ENCODE measurements at regions not wholly inside any gene's neighbourhood (a gene's known extent, or its start where the extent isn't known, plus 50 kb on each side); places are given as distances from the start of the nearest gene placed in this dataset.

DNA sequence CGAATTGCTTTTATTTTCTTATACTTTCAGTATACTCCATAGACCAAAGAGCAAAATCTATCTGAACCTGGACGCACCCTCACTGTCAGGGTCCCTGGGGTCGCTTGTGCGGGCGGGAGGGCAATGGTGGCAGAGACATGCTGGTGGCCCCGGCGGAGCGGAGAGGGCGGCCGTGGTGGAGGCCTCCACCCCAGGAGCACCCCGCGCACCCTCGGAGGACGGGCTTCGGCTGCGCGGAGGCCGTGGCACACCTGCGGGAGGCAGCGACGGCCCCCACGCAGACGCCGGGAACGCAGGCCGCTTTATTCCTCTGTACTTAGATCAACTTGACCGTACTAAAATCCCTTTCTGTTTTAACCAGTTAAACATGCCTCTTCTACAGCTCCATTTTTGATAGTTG is 1077.4 kb downstream of the BRD1 start:
- no peaks in the 10 kb centered on the region for H3K9me3 Mint-ChIP-seq
- H3K4me1 Mint-ChIP-seq = no peaks in the 10 kb centered on the region
- ATAC-seq = no peak
- no peak overlapping the region for H3K27ac Mint-ChIP-seq
- no peak overlapping the region for H3K4me3 Mint-ChIP-seq
- no peak for DNase-seq
- no peaks in the 10 kb centered on the region for H3K36me3 Mint-ChIP-seq
- POLR2A ChIA-PET = no interaction called here
- peaks cover 0 to 8% (median 3%) of the 10 kb centered on the region in 5 donors for H3K27me3 Mint-ChIP-seq

DNA sequence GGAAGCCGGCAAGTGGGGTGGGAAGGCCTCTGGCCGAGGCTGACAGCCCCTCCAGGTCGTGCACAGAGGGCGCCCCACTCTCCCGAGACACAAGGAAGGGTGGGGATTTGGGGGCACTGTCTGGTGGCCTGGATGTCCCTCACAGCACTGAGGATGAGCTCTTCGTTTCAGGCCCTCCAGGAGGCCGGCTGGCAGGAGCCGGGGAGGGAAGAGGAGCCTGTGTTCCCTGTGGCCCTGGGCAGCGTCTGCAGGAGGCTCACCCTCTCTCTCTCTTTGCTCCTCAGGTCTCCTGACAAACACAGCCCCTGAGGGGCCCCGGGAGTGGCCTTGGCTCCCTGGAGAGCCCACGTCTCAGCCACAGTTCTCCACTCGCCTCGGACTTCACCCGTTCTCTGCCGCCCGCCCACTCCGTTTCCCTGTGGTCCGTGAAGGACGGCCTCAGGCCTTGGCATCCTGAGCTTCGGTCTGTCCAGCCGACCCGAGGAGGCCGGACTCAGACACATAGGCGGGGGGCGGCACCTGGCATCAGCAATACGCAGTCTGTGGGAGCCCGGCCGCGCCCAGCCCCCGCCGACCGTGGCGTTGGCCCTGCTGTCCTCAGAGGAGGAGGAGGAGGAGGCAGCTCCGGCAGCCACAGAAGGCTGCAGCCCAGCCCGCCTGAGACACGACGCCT is 1078.0 kb downstream of the BRD1 start:
- POLR2A ChIA-PET = no interaction called here
- H3K27me3 Mint-ChIP-seq = peaks cover 0 to 4% (median 3%) of the 10 kb centered on the region in 5 donors
- no peak overlapping the region for H3K4me3 Mint-ChIP-seq
- H3K36me3 Mint-ChIP-seq = no peaks in the 10 kb centered on the region
- no peak for ATAC-seq
- peak in 1 of 10 donors; percentile 13 for DNase-seq
- no peak overlapping the region for H3K27ac Mint-ChIP-seq
- no peaks in the 10 kb centered on the region for H3K4me1 Mint-ChIP-seq
- H3K9me3 Mint-ChIP-seq = no peaks in the 10 kb centered on the region

DNA sequence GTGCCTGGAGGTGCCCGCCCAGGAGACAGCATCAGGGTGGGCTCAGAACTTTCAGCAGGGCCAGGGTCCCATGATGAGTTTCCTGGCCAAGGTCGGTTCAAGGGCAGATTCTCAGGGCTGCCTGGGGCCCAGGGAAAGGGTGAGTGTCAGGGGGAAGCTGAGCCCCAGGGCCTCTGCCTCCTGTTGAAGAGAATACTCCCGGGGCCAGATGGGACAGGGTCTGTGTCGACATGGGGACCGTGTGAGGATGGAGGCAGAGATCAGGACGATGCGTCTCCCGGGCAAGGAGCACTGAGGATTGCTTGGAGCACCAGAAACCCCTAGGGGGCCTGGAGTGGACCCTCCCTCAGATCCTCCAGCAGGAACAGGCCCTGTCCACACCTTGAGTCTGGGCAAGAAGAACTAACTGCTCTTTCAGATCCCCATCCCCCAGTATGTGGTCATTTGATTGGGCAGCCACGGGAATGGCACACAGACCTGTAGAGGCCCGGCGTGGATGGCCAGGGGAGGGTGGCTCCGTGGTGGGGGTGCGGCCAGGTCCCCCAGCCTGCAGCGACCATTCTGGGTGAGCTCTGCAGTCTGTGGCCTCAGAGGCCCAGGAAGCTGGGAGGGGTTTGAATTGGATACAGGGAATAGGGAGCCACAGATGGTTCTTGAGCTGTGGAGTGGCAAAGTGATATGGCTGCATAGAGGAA is 1078.7 kb downstream of the BRD1 start:
- peak in 2 of 10 donors; percentile 12 to 28 for DNase-seq
- no peak for ATAC-seq
- H3K4me1 Mint-ChIP-seq = no peaks in the 10 kb centered on the region
- POLR2A ChIA-PET = no interaction called here
- peaks cover 0 to 3% (median 0%) of the 10 kb centered on the region in 5 donors for H3K27me3 Mint-ChIP-seq
- no peak overlapping the region for H3K27ac Mint-ChIP-seq
- no peaks in the 10 kb centered on the region for H3K9me3 Mint-ChIP-seq
- H3K36me3 Mint-ChIP-seq = no peaks in the 10 kb centered on the region
- H3K4me3 Mint-ChIP-seq = no peak overlapping the region

DNA sequence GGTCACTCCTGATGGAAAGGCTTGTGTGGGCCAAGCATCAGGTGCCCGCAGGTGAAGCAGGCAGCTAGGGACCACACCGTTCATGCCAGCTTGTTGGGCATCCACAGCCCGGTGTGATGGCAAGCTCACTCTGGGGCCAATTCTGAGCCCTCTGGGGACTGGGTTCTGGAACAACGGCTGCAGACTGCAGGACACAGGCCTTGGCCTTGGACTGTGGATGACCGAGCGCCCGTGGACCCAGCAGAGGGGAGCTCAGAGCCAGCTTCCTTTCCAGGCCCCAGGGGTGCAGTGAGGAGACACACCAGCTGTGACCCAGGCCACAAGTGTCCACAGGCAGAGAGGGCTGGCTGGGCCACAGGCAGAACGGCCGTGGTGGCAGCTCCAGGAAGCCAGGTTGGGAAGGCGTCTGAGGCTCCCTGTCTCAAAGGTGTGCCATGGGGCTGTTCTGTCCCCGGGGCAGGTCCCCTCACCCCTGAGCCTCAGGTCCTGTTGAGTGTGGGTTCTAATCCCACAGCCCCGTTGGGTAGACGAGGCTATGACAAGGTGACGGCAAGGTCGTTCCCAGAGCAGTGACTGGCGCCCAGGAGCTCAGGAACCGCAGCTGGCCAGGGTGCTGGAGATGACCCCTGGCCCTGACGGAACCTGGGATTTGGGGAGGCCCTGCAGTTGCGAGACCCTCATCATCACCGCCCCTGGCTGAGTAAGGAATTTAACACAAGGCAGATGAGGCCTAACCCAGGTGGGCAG is 1079.4 kb downstream of the BRD1 start:
- H3K36me3 Mint-ChIP-seq = no peaks in the 10 kb centered on the region
- no peak overlapping the region for H3K4me3 Mint-ChIP-seq
- POLR2A ChIA-PET = no interaction called here
- DNase-seq (peak in 2 of 10 donors; percentile 16 to 52), ATAC-seq (no peak)
- H3K9me3 Mint-ChIP-seq = no peaks in the 10 kb centered on the region
- H3K27ac Mint-ChIP-seq = no peak overlapping the region
- H3K4me1 Mint-ChIP-seq = no peaks in the 10 kb centered on the region
- H3K27me3 Mint-ChIP-seq = no peaks in the 10 kb centered on the region

DNA sequence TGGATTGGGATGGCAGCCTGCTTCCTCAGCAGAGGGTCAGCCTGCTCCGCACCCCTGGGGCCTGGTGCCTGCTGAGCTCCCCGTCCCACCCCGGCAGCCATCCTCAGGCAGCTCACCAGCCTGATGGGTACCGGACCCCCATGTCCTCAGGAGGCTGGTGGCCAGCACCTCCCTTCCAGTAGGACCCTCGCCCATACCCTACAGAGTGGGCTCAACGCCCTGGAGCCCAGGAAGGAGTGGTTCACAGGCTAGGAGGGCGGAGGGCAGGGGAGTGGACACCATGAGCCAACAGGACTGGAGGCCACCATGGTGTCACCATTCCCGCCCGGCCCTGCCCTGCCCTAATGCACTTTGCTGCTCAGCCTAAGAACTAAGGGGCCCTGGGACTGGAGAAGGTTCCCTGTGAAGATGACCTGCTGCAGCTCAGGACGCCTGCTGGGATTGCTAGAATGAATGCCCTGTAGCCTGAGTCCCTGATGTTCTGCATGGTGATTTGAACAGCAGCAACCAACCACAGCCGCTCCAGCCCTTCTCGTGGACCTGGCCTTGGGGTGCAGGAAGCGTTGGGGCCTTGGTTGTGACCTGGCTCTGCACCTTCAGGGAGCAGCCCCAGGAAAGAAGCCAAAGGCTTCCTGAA is 1080.8 kb downstream of the BRD1 start:
- ATAC-seq (no peak), DNase-seq (peak in 1 of 10 donors; percentile 13)
- POLR2A ChIA-PET = no interaction called here
- Mint-ChIP-seq H3K4me1 (no peaks in the 10 kb centered on the region), H3K27me3 (no peaks in the 10 kb centered on the region), H3K4me3 (no peak overlapping the region), H3K36me3 (no peaks in the 10 kb centered on the region), H3K27ac (no peak overlapping the region), H3K9me3 (no peaks in the 10 kb centered on the region)

DNA sequence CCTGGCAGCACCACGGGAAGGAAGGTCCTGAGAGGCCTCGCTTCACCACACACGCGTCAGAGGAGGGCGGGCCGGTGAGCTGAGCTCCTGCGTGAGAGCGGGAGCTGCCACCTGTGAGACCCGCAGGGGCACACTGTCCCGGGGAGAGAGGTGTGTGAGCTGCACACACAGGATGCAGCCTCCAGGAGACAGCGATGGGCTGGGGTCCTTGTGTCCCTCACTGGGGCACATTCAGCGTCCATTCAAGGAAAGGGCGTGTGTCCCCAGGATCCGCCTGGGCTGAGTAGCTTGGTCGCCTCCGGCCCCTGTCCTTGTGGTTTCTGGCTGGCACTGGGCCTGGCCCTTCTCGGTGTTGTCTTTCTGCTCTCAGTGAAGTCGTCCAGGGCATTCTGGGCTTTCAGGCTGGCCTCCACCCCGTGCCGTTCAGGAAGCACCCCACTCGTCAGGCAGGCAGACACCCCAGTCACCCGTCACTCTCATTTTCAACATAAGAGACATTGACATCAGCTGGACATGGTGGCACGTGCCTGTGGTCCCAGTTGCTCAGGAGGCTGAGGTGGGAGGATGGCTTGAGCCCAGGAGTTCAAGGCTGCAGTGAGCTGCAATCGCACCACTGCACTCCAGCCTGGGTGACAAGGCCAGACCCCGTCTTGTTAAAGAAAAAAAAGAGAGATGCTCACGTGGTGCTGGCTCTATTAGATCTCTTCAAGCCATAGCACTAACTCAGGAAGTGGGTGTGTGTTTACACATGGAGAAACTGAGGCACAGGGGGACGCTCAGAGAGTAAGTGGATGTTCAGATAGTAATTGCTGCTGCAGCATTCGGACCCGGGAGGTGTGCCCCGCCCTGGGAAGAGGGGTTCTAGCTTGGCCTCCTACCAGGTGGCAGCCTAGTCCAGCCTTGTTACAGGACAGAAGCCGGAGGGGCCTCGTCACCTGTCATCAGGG is 1081.6 kb downstream of the BRD1 start:
- ATAC-seq = no peak
- Mint-ChIP-seq H3K27ac (no peak overlapping the region), H3K4me1 (no peaks in the 10 kb centered on the region), H3K27me3 (no peaks in the 10 kb centered on the region), H3K36me3 (no peaks in the 10 kb centered on the region), H3K9me3 (no peaks in the 10 kb centered on the region), H3K4me3 (no peak overlapping the region)
- DNase-seq = peak in 1 of 10 donors; percentile 15
- POLR2A ChIA-PET = no interaction called here

DNA sequence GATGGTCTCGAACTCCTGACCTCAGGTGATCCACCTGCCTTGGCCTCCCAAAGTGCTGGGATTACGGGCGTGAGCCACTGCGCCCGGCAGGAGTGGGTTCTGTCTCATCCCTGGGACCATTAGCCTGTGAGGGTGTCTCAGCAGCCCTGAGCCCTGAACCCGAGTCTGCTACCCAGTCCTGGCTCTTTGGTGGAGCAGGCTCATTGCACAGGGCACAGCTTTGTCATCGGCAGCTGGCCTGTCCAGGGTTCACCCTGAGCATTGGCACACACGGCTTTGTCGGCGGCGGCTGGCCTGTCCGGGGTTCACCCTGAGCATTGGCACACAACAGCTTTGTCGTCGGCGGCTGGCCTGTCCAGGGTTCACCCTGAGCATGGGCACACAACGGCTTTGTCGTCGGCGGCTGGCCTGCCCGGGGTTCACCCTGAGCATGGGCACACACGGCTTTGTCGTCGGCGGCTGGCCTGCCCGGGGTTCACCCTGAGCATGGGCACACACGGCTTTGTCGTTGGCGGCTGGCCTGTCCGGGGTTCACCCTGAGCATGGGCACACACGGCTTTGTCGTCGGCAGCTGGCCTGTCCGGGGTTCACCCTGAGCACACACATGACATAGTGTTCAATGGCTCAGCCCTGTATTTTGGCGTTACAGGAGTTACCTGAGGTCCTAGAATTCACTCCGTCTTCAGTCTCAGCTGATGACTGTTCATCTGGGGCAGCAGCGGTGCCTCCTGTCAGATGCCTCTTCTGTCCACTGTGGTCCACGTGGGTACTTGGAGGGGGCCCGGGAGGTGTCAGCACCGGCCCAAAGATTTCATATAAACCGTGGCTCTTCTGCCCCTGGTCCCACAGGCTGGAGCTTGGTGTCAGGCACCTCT is 1082.5 kb downstream of the BRD1 start:
- H3K4me1 Mint-ChIP-seq = no peaks in the 10 kb centered on the region
- no peaks in the 10 kb centered on the region for H3K9me3 Mint-ChIP-seq

DNA sequence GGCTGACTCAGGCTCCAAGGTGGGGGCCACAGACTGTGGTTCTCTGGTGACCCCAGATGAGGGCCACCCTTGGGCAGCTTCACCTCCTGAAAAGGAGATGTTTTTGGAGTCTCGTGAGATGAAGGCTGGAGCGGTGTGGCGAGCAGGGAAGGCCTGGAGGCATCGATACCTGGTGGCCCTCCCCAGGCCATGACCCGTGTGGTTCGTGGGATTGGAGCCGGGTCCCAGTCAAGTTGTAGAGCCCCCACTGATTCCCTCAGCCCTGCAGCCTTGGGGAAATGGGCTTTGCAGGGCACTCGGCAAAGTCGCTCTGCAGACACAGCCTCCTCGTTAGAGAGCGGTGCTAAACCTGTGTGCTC is 1083.4 kb downstream of the BRD1 start:
- Mint-ChIP-seq H3K9me3 (no peaks in the 10 kb centered on the region), H3K27ac (no peak overlapping the region), H3K36me3 (no peaks in the 10 kb centered on the region), H3K4me3 (no peak overlapping the region), H3K27me3 (no peaks in the 10 kb centered on the region), H3K4me1 (no peaks in the 10 kb centered on the region)
- no peak for ATAC-seq
- POLR2A ChIA-PET = no interaction called here
- no peak for DNase-seq

More for the DNA sequence above, 1082.5 kb downstream of the BRD1 start:
- Mint-ChIP-seq H3K36me3 (no peaks in the 10 kb centered on the region), H3K27me3 (no peaks in the 10 kb centered on the region), H3K27ac (no peak overlapping the region), H3K4me3 (no peak overlapping the region)
- ATAC-seq (no peak), DNase-seq (no peak)
- POLR2A ChIA-PET = no interaction called here

DNA sequence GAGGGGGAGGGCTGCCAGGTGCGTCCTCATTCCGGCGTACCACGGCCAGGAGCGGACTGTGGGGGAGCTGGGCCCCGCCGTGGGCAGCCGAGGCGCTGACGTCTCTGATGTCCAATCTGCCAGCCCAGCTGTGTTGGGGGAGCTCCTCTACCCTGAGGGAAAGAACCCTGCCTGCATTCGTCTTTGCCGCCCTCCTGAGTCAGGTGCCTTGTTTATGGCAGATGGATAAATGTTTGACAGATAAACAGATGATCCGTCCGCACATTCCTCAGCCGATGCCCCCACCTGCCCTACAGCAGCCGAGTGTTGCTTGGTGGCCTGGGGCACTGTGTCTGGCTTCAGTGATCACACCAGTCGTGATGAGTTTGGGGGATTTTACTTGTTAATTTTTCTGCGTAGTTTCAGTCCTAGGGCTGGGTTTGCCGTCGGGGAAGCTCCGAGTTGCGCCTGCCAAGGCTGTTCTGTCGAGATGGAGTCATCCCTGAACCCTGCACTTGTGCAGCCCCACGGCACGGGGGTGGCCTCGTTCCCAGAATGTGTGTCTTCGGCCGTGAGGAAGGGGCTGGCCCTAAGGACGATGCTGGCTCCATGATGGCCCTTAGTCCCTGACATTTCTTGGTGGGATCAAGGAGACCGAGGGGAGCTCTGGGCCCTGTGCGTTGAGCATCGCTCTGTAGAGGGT is 1083.9 kb downstream of the BRD1 start:
- H3K27me3 Mint-ChIP-seq = no peaks in the 10 kb centered on the region
- no peak overlapping the region for H3K27ac Mint-ChIP-seq
- no peaks in the 10 kb centered on the region for H3K9me3 Mint-ChIP-seq
- H3K36me3 Mint-ChIP-seq = no peaks in the 10 kb centered on the region
- ATAC-seq (no peak), DNase-seq (peak in 1 of 10 donors; percentile 13)
- H3K4me1 Mint-ChIP-seq = no peaks in the 10 kb centered on the region
- H3K4me3 Mint-ChIP-seq = peak overlapping the region in 1 of 10 donors; percentile 34
- POLR2A ChIA-PET = no interaction called here

DNA sequence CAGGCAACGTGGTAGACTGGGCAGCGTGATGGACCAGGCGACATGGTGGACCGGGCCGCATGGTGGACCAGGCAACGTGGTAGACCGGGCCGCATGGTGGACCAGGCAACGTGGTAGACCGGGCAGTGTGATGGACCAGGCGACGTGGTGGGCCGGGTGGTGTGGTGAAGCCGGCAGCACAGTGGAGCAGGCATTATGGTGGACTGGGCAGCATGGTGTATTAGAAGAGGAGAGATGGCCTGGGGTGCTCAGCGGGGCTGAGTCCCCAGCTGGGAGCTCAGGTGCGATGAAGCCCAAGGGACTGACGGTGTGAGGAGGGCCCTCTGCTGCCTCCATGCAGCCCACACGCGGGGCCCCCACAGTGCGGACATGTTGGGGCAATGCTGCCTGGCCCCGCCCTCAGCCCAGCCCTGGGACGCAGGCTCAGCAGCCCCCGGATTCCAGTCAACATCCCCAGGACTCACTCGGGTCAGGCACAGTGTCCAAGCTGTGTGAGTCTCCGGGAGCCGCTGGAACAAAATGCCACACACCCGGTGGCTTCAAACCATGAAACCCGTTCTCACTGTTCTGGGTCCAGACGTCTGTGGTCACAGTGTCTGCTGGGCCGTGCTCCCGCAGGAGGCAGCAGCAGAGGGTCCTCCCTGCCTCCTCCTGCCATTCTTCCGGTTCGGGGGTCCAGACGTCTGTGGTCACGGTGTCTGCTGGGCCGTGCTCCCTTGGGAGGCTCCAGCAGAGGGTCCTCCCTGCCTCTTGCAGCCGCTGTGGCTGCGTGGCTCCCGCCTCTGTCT is 1084.9 kb downstream of the BRD1 start:
- DNase-seq = peak in 1 of 10 donors; percentile 16
- no peaks in the 10 kb centered on the region for H3K4me1 Mint-ChIP-seq
- POLR2A ChIA-PET = no interaction called here

DNA sequence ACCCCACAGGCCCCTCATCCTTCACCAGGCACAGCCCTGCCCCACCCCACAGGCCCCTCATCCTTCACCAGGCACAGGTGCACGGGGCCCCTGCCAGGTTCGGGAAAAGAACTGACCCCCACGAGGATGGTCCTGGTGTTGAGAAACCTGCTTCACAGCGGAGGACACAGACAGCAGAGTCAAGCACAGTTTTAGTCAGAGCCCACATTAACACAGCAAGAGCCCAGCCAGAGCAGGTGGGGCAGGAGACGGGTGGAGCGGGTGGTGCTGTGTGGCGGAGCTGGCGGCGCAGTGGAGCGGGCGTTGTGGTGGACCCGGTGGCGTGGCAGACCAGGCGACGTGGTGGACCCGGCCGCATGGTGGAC is 1085.5 kb downstream of the BRD1 start:
- H3K36me3 Mint-ChIP-seq = no peaks in the 10 kb centered on the region

More for the DNA sequence above, 1084.9 kb downstream of the BRD1 start:
- no peaks in the 10 kb centered on the region for H3K36me3 Mint-ChIP-seq
- H3K9me3 Mint-ChIP-seq = no peaks in the 10 kb centered on the region
- H3K27ac Mint-ChIP-seq = no peak overlapping the region
- no peaks in the 10 kb centered on the region for H3K27me3 Mint-ChIP-seq
- no peak overlapping the region for H3K4me3 Mint-ChIP-seq
- no peak for ATAC-seq

More for the DNA sequence above, 1085.5 kb downstream of the BRD1 start:
- ATAC-seq = no peak
- Mint-ChIP-seq H3K9me3 (no peaks in the 10 kb centered on the region), H3K4me1 (no peaks in the 10 kb centered on the region), H3K4me3 (no peak overlapping the region), H3K27ac (no peak overlapping the region), H3K27me3 (no peaks in the 10 kb centered on the region)
- no peak for DNase-seq
- POLR2A ChIA-PET = no interaction called here

Data from naive thymus-derived CD8-positive, alpha-beta T cell (primary cell).